GM19467 (cell line): ENCODE measurements at regions not wholly inside any gene's neighbourhood (a gene's known extent, or its start where the extent isn't known, plus 50 kb on each side); places are given as distances from the start of the nearest gene placed in this dataset.

Experiments
- ATAC-seq: cut with Tn5 transposase; IDR thresholded peaks from one replicate; pipeline ENCODE4 v1.9.1; 2021; ENCODE audit warnings: mild to moderate bottlenecking, moderate library complexity; ENCODE audit not compliant: unreplicated experiment

DNA sequence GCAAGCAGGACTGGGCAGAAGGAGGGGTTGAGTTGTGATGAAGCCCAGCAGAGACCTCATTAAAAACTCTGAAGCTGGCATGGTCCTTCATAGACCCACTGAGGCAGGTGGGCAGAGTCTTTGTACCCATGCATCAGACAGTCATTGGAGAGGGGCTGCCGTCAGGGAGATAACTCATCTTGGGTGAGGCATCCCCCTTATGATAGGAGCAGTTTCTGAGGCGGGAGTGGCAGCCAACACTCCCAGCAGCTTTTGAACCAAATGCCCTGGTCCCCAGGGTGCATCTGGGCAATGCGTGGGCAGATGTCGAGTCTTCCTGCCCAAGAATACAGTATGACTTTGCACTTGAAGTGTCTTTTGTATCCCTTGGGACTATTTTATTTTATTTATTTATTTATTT, 68.1 kb downstream of the HTR5A start:
- no peak for ATAC-seq

- ATAC-seq = no peak
These were observed 71.4 kb downstream of the HTR5A start for GRCh38 chr7:155141562-155141961.

DNA sequence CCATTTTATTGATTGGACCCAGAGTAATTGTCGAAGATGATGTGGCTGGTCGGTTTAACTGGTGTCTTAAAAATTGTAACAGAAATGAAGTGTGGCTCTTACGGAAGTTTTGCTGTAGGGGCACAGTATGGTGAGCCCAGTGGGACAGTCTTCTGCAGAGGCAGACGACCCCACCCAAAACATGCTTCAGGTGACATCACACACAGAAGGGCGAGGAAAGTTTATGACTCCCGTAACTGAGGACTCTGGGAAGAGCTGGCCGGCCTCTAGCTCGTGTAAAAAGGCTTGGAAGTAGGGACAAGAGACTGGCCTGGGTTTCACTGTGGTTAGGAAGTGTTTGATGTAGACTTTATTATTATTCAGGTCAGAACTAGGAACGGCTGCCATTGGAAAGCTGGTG, 73.3 kb downstream of the HTR5A start:
- ATAC-seq = no peak

DNA sequence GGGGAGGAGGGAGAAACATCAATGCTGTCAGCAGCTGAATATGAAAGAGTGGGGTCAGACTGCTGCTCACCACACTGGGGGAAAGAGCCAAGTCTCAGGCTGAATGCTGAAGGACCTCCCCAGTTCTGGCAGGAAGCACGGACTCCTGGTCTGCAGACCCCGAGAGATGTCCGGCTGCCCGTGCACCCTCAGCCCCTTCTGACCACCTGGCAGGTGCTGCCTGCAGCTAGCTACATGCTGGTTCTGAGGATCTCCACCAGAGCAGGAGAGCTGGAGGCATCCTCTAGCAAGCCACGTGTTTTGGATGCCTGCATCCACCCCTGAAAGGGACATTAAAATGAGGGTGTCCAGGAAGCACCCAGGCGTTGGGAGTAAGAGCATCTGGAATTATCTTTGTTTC, 74.2 kb downstream of the HTR5A start:
- ATAC-seq = no peak

DNA sequence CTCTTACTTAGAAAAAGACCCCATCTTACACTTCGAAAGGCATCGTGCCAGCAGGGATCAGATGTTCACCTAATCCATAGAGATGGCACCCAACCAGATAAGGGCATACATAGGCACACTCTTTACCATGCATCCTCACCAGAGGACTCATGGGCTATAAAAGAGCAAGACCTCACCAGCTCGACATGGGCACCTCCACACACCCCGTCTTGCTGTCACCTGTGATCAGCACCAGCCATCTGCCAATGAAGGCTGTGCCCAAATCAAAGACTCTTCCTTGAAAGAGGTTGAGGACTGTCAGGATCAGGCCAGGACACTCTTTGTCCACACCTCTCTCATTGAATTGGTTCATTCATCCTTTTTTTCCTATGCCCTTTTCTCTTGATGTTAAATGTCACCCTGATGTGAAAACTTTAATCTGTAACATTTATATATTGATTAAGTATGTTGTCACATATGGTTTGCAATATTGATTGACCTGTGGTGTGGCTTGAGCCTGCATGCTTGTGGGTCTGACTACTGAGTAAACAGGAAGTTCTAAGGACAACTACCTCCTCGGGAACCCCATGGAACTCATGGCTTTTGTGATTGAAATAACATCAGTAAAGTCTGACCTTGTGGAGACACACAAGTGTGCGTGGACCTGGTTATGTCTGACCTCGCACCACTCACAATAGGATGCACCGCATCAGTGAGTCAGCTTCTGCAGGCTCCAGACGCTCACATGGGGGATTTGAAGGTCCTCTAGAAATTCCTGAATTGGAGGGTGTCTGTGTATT, 75.5 kb downstream of the HTR5A start:
- no peak for ATAC-seq

GRCh38 chr7:155147172-155147571, 77.0 kb downstream of the HTR5A start:
- ATAC-seq = no peak

DNA sequence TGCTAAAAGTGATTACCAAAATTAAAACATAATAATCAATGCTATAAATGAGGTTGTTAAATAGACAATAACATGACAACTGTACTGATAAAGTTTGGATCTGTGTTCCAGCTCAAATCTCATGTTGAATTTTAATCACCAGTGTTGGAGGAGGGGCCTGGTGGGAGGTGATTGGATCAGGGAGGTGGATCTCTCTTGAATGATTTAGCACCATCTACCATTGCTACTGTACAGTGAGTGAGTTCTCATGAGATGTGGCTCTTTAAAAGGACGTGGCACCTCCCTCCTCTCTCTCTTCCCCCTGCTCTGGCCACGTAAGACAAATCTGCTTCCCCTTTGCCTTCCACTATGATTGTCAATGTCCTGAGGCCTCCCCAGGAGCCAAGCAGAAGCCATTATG, 77.5 kb downstream of the HTR5A start:
- no peak for ATAC-seq

DNA sequence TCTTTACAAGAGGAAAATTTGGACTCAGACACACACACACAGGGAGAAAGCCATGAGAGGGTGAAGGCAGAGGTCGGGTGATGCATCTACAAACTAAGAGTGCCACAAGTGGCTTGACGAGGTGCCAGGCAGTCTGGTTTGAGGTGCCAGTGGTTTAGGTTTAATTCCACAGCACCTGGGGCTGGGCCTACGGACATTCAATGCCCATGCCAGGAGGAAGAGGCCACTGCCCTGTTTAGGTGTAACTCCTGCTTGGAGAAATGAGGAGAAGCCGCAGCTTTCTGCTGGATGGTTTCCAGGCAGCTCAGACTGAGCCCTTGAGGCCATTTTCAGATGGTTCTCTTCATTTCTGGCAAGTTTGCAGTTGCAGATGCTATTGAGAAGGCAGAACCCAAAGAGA, 83.6 kb downstream of the HTR5A start:
- no peak for ATAC-seq

DNA sequence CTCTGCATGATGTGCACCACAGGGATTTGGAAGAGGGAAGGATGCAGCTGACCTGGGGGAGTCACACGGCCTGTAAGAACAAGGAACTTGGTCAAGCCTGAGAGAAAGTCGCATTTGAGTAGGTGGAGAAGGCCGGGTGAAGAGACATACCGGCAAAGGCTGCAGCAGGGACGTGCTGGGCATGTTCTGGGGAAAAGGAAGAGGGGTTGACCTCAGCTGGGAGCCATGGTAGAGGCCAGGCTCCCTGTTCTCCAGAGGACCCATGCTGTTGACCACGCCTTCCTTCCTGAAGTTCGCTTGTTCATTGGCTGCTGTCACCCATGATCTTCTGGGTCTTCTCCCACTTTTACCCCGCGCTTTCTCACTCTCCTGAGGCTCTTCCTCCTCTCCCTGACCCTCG, 84.5 kb downstream of the HTR5A start:
- ATAC-seq = no peak

DNA sequence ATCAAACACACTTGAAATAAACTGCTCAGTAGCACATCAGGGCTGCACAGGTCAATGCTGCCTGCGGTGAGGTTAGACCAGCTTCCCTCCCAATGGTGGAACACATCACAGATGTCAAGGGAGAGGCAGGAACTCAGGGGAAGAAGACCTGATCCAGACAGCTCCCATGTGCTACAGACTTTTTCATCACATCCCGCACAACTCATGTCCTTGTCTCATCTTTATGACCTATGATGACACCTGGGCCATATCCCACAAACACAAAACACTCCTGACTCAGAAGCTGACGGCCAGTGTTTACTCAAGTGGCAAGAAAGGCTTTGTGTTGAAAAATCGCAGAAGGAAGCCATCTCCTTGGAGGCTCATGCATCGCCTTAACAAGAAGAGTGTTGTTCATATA, 91.6 kb downstream of the HTR5A start:
- no peak for ATAC-seq

DNA sequence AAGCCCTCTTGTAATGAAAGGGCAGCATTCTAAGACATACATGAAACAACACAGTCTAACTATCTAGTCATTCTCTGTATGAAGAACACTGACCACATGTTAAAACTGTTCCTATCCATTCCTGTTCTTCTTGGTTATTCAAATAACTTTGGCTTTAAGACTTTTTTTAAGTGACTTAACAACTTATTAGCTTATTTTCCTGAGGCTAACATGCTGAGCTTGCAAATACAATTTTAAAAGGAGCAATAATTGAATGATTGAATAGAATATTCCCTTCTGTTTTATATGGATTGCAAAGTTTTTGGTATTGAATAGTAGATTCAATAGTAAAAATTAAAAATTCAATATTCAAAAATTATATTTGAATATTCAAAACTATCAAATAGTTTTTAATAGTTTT, 92.3 kb downstream of the HTR5A start:
- no peak for ATAC-seq

DNA sequence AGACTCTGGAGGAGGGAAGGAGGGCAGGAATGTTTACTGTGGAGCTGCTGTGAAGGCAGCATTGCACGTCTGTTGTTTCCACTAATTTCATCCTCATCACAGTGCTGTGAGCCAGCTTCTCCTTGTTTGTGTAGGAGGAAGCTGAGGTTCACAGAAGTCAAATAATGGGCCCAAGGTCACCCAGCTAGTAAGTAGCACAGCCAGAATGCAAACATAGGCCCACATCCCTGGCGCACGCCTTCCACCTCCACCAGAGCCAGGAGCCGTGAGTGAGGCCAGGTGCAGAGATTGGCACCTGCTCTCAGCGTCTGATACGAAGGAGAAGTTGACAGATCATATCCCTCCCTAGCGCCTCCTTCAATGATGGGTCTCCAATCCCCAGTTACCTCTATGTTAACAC, 93.6 kb downstream of the HTR5A start:
- ATAC-seq = no peak

DNA sequence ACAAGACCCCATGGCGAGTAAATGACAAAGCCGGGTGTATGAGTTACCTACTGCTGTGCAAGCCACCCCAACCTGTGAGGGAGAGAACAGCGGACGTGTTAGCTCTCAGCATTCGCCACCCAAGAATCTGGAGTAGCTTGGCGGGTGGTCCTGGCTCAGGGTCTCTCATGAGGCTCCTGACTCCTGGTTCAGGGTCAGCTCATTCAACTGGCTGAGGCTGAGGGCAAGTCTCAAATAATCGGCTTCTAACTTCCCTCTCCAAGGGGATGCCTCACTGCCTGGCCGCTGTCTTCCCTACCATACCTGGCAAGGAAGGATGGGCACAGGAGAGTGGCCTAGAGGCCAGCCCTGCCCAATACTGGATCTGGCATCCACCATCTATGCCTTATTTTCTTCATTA, 94.2 kb downstream of the HTR5A start:
- ATAC-seq = no peak

DNA sequence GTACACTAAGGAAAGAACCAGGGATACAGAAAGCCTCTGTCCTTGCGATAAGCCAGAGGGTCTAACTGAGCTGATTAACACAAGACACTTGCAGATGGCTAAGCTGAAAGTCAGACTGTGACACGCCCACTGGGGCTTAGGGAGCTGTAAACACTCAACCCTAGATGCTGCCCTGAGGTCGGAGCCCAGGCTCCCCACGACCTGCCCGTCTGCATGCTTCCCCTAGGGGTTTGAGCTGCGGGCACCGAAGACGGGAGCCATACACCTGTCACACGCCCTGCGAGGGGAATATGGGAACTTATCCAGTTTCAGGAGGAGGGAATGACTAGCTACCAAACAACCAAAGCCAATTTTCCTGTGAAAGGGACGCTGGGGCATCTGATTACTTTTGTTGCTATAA, 96.0 kb downstream of the HTR5A start:
- no peak for ATAC-seq

- no peak for ATAC-seq
These were observed 96.7 kb downstream of the HTR5A start for GRCh38 chr7:155166673-155167370.

- ATAC-seq = no peak
These were observed 97.7 kb downstream of the HTR5A start for GRCh38 chr7:155167706-155168365.

GRCh38 chr7:155168597-155169480, 98.7 kb downstream of the HTR5A start:
- ATAC-seq = no peak

DNA sequence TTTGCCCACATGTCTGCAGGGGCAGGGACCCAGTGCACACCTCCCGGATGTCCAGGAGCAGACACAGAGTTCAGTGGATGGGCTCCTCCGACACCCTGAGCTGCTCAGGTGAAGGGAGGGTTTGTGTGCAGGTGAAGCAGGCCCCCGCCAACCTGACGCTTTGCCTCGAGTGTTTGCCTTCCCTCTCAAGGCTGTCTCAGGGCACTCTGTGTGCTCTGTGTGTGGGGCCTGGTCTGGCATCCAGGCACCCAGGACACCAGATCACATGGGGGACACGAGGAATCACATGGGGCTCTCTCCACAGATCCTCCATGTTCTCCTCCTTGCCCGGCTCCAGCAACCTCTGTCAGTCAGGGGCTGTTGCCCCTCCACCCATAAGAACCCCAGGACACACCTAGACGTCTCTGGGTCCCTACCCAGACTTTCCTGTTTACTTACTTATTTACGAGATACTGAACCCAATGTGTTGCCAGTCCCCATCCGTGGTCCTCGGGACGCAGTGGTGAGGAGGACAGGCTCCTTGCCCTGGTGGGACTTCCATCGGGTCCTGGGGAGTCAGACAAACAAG, 99.5 kb downstream of the HTR5A start:
- no peak for ATAC-seq

GRCh38 chr7:155170331-155170730, 100.2 kb downstream of the HTR5A start:
- ATAC-seq = no peak

- no peak for ATAC-seq
These were observed 102.0 kb downstream of the HTR5A start for GRCh38 chr7:155172141-155172540.

- ATAC-seq = no peak
These were observed 103.8 kb downstream of the HTR5A start for GRCh38 chr7:155173905-155174304.
